K562 (cell line): ENCODE measurements at regions not wholly inside any gene's neighbourhood (a gene's known extent, or its start where the extent isn't known, plus 50 kb on each side); places are given as distances from the start of the nearest gene placed in this dataset.

Source experiments
- ATAC-seq: fragments of 200-7000 bp; cut with Tn5 transposase; 3 replicates; pipeline ENCODE4 v1.9.1; 2020; ENCODE audit warnings: moderate library complexity
- BruUV-seq: library from RNA; stranded (reverse); fragments of 400-500 nt; replicated peaks from 2 replicates; lab custom pipeline; 2021; lab: Mats Ljungman, UMichigan
- CTCF ChIA-PET: fragments of 300-600 bp; formaldehyde crosslinking; extraction: SDS; loops from one replicate; lab custom pipeline; 2021; ENCODE audit warnings: low intra/inter-chr PET ratio; lab: Yijun Ruan, JAX
- POLR2A ChIA-PET: fragments of 300-600, 350-650 bp; sonication (Branson Sonifier 250); formaldehyde crosslinking; extraction: SDS; loops from one replicate; lab custom pipeline; 2021; ENCODE audit warnings: antibody characterized with exemption, inconsistent platforms; lab: Yijun Ruan, JAX
- DNase-seq, 4 experiments: peaks; one replicate each; pipeline versions ENCODE4 v3.0.0 to v3.0.0-alpha.2; 2011 to 2018; ENCODE audit warnings: low spot score in 3 of 4, mixed read lengths in 3 of 4; ENCODE audit errors: extremely low read depth in 1 of 4
- FAIRE-seq: peaks from 2 replicates; lab custom pipeline; 2011; peaks lifted over from hg19 to GRCh38; lab: Jason Lieb, UNC
- H2AFZ ChIP-seq: 2 replicates; pipeline ENCODE4 v1.6.0; 2011; ENCODE audit warnings: low read depth, low read length, control low read depth, inconsistent platforms
- H3K27ac ChIP-seq: fragments of 200-600 bp; 3 replicates; pipeline ENCODE4 v1.8.0; 2011; ENCODE audit warnings: low read depth, mild to moderate bottlenecking, control low read depth, inconsistent platforms, low read length, moderate library complexity, mixed read lengths; ENCODE audit errors: extremely low read depth
- H3K27me3 ChIP-seq, 2 experiments: fragments of 300-600 bp in 1 of 2; 2 replicates in 1 of 2; 3 replicates in 1 of 2; pipeline versions ENCODE4 v1.6.0 to v1.8.0; 2011; ENCODE audit warnings: inconsistent platforms in 2 of 2, low read length in 2 of 2, mild to moderate bottlenecking in 1 of 2, mixed read lengths in 1 of 2, moderate library complexity in 1 of 2; ENCODE audit not compliant: control insufficient read depth in 2 of 2, insufficient read depth in 2 of 2
- H3K36me3 ChIP-seq: fragments of 300-600 bp; 3 replicates; pipeline ENCODE4 v1.8.0; 2011; ENCODE audit warnings: mild to moderate bottlenecking, low read length, inconsistent platforms; ENCODE audit not compliant: control insufficient read depth, insufficient read depth
- H3K4me1 ChIP-seq, 2 experiments: fragments of 200-600 bp in 1 of 2; replicated peaks in 1 of 2; 2 replicates in 1 of 2; 3 replicates in 1 of 2; pipeline versions ENCODE4 v1.5.1 to v1.8.0; 2011; ENCODE audit warnings: inconsistent platforms in 2 of 2, low read length in 2 of 2, mild to moderate bottlenecking in 1 of 2, mixed read lengths in 1 of 2, moderate library complexity in 1 of 2; ENCODE audit not compliant: control insufficient read depth in 2 of 2, insufficient read depth in 2 of 2
- H3K4me2 ChIP-seq: 2 replicates; pipeline ENCODE4 v1.6.1; 2011; ENCODE audit warnings: low read length, control low read depth, inconsistent platforms, mixed read lengths; ENCODE audit not compliant: insufficient read depth
- H3K4me3 ChIP-seq: fragments of 200-600 bp; sonication (generic), shearing (Covaris generic); 2 replicates; pipeline ENCODE4 v1.5.1; 2016; ENCODE audit warnings: control low read depth, inconsistent platforms
- H3K79me2 ChIP-seq: fragments of 200-600 bp; 3 replicates; pipeline ENCODE4 v1.8.0; 2011; ENCODE audit warnings: low read length, inconsistent platforms; ENCODE audit not compliant: control insufficient read depth, insufficient read depth
- H3K9ac ChIP-seq, 2 experiments: 2 replicates each; pipeline versions ENCODE4 v1.6.0 to v1.6.1; 2011; ENCODE audit warnings: low read depth in 2 of 2, low read length in 2 of 2, control low read depth in 1 of 2, inconsistent platforms in 1 of 2, mild to moderate bottlenecking in 1 of 2, mixed read lengths in 1 of 2; ENCODE audit not compliant: insufficient read depth in 1 of 2
- H3K9me1 ChIP-seq: one replicate; pipeline ENCODE4 v1.6.0; 2011; ENCODE audit warnings: inconsistent platforms, mild to moderate bottlenecking, low read length, moderate library complexity; ENCODE audit not compliant: control insufficient read depth, insufficient read depth
- H3K9me3 ChIP-seq: replicated peaks from 2 replicates; pipeline ENCODE4 v1.5.1; 2011; ENCODE audit warnings: low read depth, low read length, inconsistent platforms; ENCODE audit not compliant: control insufficient read depth, insufficient read depth
- H4K20me1 ChIP-seq: replicated peaks from 2 replicates; pipeline ENCODE4 v1.6.1; 2011; ENCODE audit warnings: low read length, inconsistent platforms, mixed read lengths; ENCODE audit not compliant: control insufficient read depth, insufficient read depth
- CBFA2T2 ChIP-seq: fragments of 450-650 bp; conservative IDR thresholded peaks from 2 replicates; pipeline ENCODE4 v1.6.1; 2017; ENCODE audit warnings: mild to moderate bottlenecking
- CLOCK ChIP-seq: fragments of 250-450 bp; sonication (Bioruptor Pico); IDR thresholded peaks from 2 replicates; pipeline ENCODE4 v1.4.0; 2020; ENCODE audit warnings: mild to moderate bottlenecking, moderate library complexity, borderline replicate concordance
- EHMT2 ChIP-seq: fragments of 450-650 bp; IDR thresholded peaks from 2 replicates; pipeline ENCODE4 v1.6.1; 2018; ENCODE audit warnings: antibody characterized with exemption
- FIP1L1 ChIP-seq: fragments of 200-400 bp; formaldehyde crosslinking; IDR thresholded peaks from 2 replicates; pipeline ENCODE4 v1.6.1; 2018; ENCODE audit warnings: mild to moderate bottlenecking, low read depth, low read length; ENCODE audit not compliant: poor library complexity, severe bottlenecking
- ZNF212 ChIP-seq: fragments of 450-650 bp; formaldehyde crosslinking; IDR thresholded peaks from 2 replicates; pipeline ENCODE4 v1.4.0; 2020; ENCODE audit warnings: mild to moderate bottlenecking
- ZNF644 ChIP-seq: fragments of 200-800 bp; sonication (Bioruptor generic); IDR thresholded peaks from 2 replicates; pipeline ENCODE4 v1.6.1; 2016; ENCODE audit warnings: low read depth, missing genetic modification characterization, missing compliant biosample characterization
- WGBS: fragments of 100-300 bp; shearing (Covaris generic); methylation state at CpG from one replicate; pipeline ENCODE4 v1.1.6; 2016; ENCODE audit warnings: low coverage, mixed read lengths; ENCODE audit not compliant: insufficient coverage; ENCODE audit errors: missing lambda C conversion rate; 5-methylcytosine and 5-hydroxymethylcytosine counted together
- in situ Hi-C: fragments of 300-500 bp; cut with MboI; formaldehyde crosslinking; loops from 4 replicates; pipeline ENCODE4 v1.15.0; 2018; ENCODE audit warnings: inconsistent platforms, mixed read lengths
- intact Hi-C: fragments of 100-400 bp; cut with micrococcal nuclease; formaldehyde crosslinking; loops from 2 replicates; pipeline ENCODE4 v1.14.2; 2022

- TF ChIP-seq CLOCK (CRISPR knock-in tag) (no peak), EHMT2 (no peak), ZNF644 (tag) (no peak), FIP1L1 (no peak), CBFA2T2 (no peak)
These were observed 430.9 kb downstream of the HLX start (continued) for GRCh38 chr1:221310180-221310579.

GRCh38 chr1:221315330-221315729 is 426.6 kb downstream of the DUSP10 start:
- no peak for TF ChIP-seq ZNF212 (CRISPR knock-in tag)
- Histone ChIP-seq H3K9me3 (no peaks in the 10 kb centered on the region; the same call in 1 of the 2 replicates), H3K9me1 (no peaks in the 10 kb centered on the region), H3K27me3 (no peaks in the 10 kb centered on the region), H3K79me2 (no peaks in the 10 kb centered on the region), H3K4me1 (no peaks in the 10 kb centered on the region), H3K9ac (no peak overlapping the region), H3K4me3 (no peak overlapping the region), H4K20me1 (no peaks in the 10 kb centered on the region), H2AFZ (no peak overlapping the region), H3K36me3 (no peaks in the 10 kb centered on the region), H3K27ac (no peak overlapping the region), H3K4me2 (no peak overlapping the region)
- FAIRE-seq (no peak), DNase-seq (no peak), ATAC-seq (no peak)
- in situ Hi-C loops (no loop called here), intact Hi-C loops (no loop called here)
- ChIA-PET CTCF (no interaction called here), POLR2A (no interaction called here)
- WGBS, result 4% methylated on average over 3 of the region's 3 CpGs
- no TSS peak for BruUV-seq
